ENCODE measurements at regions not wholly inside any gene's neighbourhood (a gene's known extent, or its start where the extent isn't known, plus 50 kb on each side); places are given as distances from the start of the nearest gene placed in this dataset.

DNA sequence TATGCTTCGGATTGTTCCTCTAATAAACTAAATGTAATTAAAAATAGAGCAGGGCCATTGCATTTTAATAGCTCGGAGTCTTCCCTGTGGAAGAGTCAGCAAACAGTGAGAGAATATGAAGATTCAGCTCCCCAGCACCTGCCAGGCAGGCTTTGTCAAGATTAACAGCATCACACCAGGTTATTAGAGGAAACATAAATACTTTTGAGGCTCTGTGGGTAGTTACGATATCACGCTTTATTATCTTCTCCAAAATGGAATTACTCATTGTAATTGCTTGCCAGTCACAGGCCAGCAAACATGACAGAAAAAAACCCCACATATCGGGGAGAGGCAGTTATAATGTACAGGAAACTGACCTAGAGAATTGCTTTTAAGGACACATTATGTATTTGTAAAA is 303.9 kb downstream of the CPS1 start:
- Histone ChIP-seq H3K4me3 (replicated peaks in 1 of 4; ENCODE audit: control extremely low read depth in 1 of 4, insufficient read depth in 1 of 4, low read depth in 3 of 4, low read length in 4 of 4) (no peak overlapping the region), H3K27ac (ENCODE audit: insufficient read depth, low read length) (no peak overlapping the region), H3K4me1 (ENCODE audit: control insufficient read depth, extremely low read depth, insufficient read depth, low read length) (no peaks in the 10 kb centered on the region), H3K36me3 (ENCODE audit: control insufficient read depth, insufficient read depth, low read length) (no peaks in the 10 kb centered on the region), H4K20me1 (ENCODE audit: control insufficient read depth, extremely low read depth, insufficient read depth, low read length) (no peaks in the 10 kb centered on the region), H3K27me3 (ENCODE audit: control insufficient read depth, insufficient read depth, low read length) (no peaks in the 10 kb centered on the region), H3K9me3 (ENCODE audit: control insufficient read depth, insufficient read depth, low read depth, low read length) (no peaks in the 10 kb centered on the region), H3K4me2 (ENCODE audit: extremely low read depth, insufficient read depth, low read length) (no peak overlapping the region), H3K9ac (ENCODE audit: insufficient read depth, low read length) (no peak overlapping the region), H3K79me2 (ENCODE audit: control insufficient read depth, insufficient read depth, low read length) (no peaks in the 10 kb centered on the region), H2AFZ (ENCODE audit: low read length) (no peak overlapping the region)
- TF ChIP-seq, protein P1, sequence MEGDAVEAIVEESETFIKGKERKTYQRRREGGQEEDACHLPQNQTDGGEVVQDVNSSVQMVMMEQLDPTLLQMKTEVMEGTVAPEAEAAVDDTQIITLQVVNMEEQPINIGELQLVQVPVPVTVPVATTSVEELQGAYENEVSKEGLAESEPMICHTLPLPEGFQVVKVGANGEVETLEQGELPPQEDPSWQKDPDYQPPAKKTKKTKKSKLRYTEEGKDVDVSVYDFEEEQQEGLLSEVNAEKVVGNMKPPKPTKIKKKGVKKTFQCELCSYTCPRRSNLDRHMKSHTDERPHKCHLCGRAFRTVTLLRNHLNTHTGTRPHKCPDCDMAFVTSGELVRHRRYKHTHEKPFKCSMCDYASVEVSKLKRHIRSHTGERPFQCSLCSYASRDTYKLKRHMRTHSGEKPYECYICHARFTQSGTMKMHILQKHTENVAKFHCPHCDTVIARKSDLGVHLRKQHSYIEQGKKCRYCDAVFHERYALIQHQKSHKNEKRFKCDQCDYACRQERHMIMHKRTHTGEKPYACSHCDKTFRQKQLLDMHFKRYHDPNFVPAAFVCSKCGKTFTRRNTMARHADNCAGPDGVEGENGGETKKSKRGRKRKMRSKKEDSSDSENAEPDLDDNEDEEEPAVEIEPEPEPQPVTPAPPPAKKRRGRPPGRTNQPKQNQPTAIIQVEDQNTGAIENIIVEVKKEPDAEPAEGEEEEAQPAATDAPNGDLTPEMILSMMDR (conservative IDR thresholded peaks at IDR 0.05 in 1 of 2, IDR thresholded peaks at IDR 0.05 in 1 of 2; ENCODE audit: low read depth in 1 of 2, low read length in 2 of 2), result no peak
- TF ChIP-seq EZH2 (IDR thresholded peaks at IDR 0.05; ENCODE audit: low read length, missing control alignments), result no peak
- no peak for DNase-seq (ENCODE audit: low read depth in 2 of 2)

DNA sequence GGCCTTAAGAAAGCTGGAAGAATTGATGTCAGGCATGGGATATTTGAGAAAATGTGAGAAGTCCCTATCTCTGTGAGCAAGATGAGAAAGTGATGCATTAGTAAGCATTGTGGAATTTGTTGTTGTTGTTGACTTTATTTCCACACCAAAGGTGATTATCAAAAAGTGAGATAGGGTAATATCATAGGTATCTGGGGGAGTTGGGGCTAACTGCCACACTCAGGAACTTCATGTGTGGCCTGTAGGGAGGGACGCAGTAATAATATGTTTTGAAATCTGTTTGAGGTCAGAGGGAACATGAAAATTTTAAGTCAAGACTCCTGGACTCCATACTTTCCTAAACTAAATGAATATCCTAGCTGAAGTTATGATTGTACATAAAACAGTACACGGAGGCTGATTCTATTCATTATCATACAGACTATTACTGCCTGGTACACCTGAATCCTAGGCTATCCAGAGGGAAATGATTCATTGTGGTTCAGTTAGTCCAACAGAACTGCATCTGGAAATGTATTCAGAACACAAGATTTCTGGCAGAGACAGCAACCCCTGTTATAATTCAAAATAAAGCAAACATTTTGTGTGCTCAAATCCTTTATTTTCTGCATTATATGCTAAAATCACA is 304.8 kb downstream of the CPS1 start:
- Histone ChIP-seq H2AFZ (ENCODE audit: low read length) (no peak overlapping the region), H3K79me2 (ENCODE audit: control insufficient read depth, insufficient read depth, low read length) (no peaks in the 10 kb centered on the region), H3K4me1 (ENCODE audit: control insufficient read depth, extremely low read depth, insufficient read depth, low read length) (no peaks in the 10 kb centered on the region), H4K20me1 (ENCODE audit: control insufficient read depth, extremely low read depth, insufficient read depth, low read length) (no peaks in the 10 kb centered on the region), H3K36me3 (ENCODE audit: control insufficient read depth, insufficient read depth, low read length) (no peaks in the 10 kb centered on the region), H3K9ac (ENCODE audit: insufficient read depth, low read length) (no peak overlapping the region), H3K4me3 (replicated peaks in 1 of 4; ENCODE audit: control extremely low read depth in 1 of 4, insufficient read depth in 1 of 4, low read depth in 3 of 4, low read length in 4 of 4) (no peak overlapping the region), H3K27ac (ENCODE audit: insufficient read depth, low read length) (no peak overlapping the region), H3K4me2 (ENCODE audit: extremely low read depth, insufficient read depth, low read length) (no peak overlapping the region), H3K9me3 (ENCODE audit: control insufficient read depth, insufficient read depth, low read depth, low read length) (no peaks in the 10 kb centered on the region), H3K27me3 (ENCODE audit: control insufficient read depth, insufficient read depth, low read length) (no peaks in the 10 kb centered on the region)
- no peak for TF ChIP-seq EZH2 (IDR thresholded peaks at IDR 0.05; ENCODE audit: low read length, missing control alignments)
- TF ChIP-seq, protein P1 (conservative IDR thresholded peaks at IDR 0.05 in 1 of 2, IDR thresholded peaks at IDR 0.05 in 1 of 2; ENCODE audit: low read depth in 1 of 2, low read length in 2 of 2), result no peak
- no peak for DNase-seq (ENCODE audit: low read depth in 2 of 2)

DNA sequence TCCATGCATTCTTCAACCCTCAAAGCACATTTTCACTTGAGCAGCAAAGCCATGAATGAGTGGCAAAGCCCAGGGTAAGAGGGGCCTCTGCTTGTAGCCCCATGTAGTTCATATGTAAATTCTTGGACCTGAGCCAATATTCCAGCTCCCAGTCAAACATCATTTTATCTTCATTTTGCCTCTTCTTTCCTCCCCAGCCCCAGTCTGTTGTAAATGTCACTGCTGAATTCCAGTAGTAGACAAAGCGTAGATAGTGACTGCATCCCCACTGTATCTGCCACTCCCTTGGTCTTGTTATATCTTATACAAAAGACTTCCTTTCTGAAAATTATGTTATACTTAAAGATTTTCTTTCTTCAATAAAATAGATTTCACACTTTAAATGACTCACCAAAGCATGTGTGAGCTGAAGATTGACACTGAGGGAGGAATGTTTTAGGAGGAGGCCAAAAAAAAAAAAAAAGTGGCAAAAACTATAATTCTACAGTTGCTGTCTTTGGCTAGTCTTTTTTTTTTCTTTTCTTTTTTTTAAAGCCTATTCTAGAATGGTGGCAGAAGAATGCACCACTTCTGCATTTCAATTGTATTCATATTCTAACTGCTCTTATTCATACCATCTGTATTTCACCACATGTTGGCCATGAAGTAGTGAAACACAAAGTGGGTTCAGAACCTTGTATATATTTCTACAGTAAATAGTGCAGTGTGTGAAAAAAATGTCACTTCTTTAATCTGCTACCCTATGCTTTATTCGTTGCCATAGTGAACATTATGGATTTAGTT is 306.1 kb downstream of the CPS1 start:
- Histone ChIP-seq H3K4me1 (ENCODE audit: control insufficient read depth, extremely low read depth, insufficient read depth, low read length) (no peaks in the 10 kb centered on the region), H3K27ac (ENCODE audit: insufficient read depth, low read length) (no peak overlapping the region), H3K36me3 (ENCODE audit: control insufficient read depth, insufficient read depth, low read length) (no peaks in the 10 kb centered on the region), H3K9me3 (ENCODE audit: control insufficient read depth, insufficient read depth, low read depth, low read length) (no peaks in the 10 kb centered on the region), H4K20me1 (ENCODE audit: control insufficient read depth, extremely low read depth, insufficient read depth, low read length) (no peaks in the 10 kb centered on the region), H3K4me3 (replicated peaks in 1 of 4; ENCODE audit: control extremely low read depth in 1 of 4, insufficient read depth in 1 of 4, low read depth in 3 of 4, low read length in 4 of 4) (no peak overlapping the region), H3K9ac (ENCODE audit: insufficient read depth, low read length) (no peak overlapping the region), H3K27me3 (ENCODE audit: control insufficient read depth, insufficient read depth, low read length) (no peaks in the 10 kb centered on the region), H3K79me2 (ENCODE audit: control insufficient read depth, insufficient read depth, low read length) (no peaks in the 10 kb centered on the region), H3K4me2 (ENCODE audit: extremely low read depth, insufficient read depth, low read length) (no peak overlapping the region), H2AFZ (ENCODE audit: low read length) (no peak overlapping the region)
- TF ChIP-seq, protein P1 (conservative IDR thresholded peaks at IDR 0.05 in 1 of 2, IDR thresholded peaks at IDR 0.05 in 1 of 2; ENCODE audit: low read depth in 1 of 2, low read length in 2 of 2), result no peak
- TF ChIP-seq EZH2 (IDR thresholded peaks at IDR 0.05; ENCODE audit: low read length, missing control alignments), result no peak
- no peak for DNase-seq (ENCODE audit: low read depth in 2 of 2)
